Liver (tissue), 8 donors: ENCODE measurements at regions not wholly inside any gene's neighbourhood (a gene's known extent, or its start where the extent isn't known, plus 50 kb on each side); places are given as distances from the start of the nearest gene placed in this dataset.

ENCODE experiments used
- DNase-seq: peaks from one replicate; pipeline ENCODE4 v3.0.0-alpha.2; 2017; ENCODE audit warnings: low spot score
- H3K27ac ChIP-seq, 2 donors: one replicate each; pipeline ENCODE4 v1.7.0; 2013; ENCODE audit warnings: inconsistent platforms in 2 of 2, low read length in 2 of 2, control low read depth in 1 of 2, low read depth in 1 of 2, mild to moderate bottlenecking in 1 of 2
- H3K27me3 ChIP-seq, 4 donors: one replicate each; pipeline versions ENCODE4 v1.6.1 to v1.7.0; 2013; ENCODE audit warnings: low read length in 3 of 4, inconsistent platforms in 1 of 4, mild to moderate bottlenecking in 1 of 4, moderate library complexity in 1 of 4; ENCODE audit not compliant: control insufficient read depth in 4 of 4, insufficient read depth in 4 of 4
- H3K36me3 ChIP-seq, 4 donors: one replicate each; pipeline versions ENCODE4 v1.6.1 to v1.7.0; 2013; ENCODE audit warnings: low read length in 3 of 4, mild to moderate bottlenecking in 3 of 4, low read depth in 1 of 4, moderate library complexity in 1 of 4; ENCODE audit not compliant: control insufficient read depth in 4 of 4, insufficient read depth in 3 of 4
- H3K4me1 ChIP-seq, 4 donors: one replicate each; pipeline versions ENCODE4 v1.6.1 to v1.7.0; 2013; ENCODE audit warnings: low read length in 3 of 4, mild to moderate bottlenecking in 3 of 4, moderate library complexity in 1 of 4; ENCODE audit not compliant: control insufficient read depth in 4 of 4, insufficient read depth in 4 of 4
- H3K4me3 ChIP-seq, 3 donors: one replicate each; pipeline versions ENCODE4 v1.6.1 to v1.7.0; 2013; ENCODE audit warnings: low read length in 3 of 3, control low read depth in 1 of 3, low read depth in 1 of 3, mild to moderate bottlenecking in 1 of 3
- H3K9ac ChIP-seq, 2 donors: one replicate each; pipeline ENCODE4 v1.7.0; 2013; ENCODE audit warnings: low read length in 2 of 2, mild to moderate bottlenecking in 2 of 2, moderate library complexity in 2 of 2, control low read depth in 1 of 2, low read depth in 1 of 2
- H3K9me3 ChIP-seq, 4 donors: one replicate each; pipeline versions ENCODE4 v1.6.1 to v1.7.0; 2013; ENCODE audit warnings: low read length in 3 of 4; ENCODE audit not compliant: control insufficient read depth in 4 of 4
- EGR1 ChIP-seq, 2 donors: IDR thresholded peaks; 2 replicates each; pipeline ENCODE4 v1.6.1; 2016 to 2018; ENCODE audit warnings: antibody characterized with exemption in 2 of 2, low read depth in 2 of 2
- FOXA1 ChIP-seq: IDR thresholded peaks from 2 replicates; pipeline ENCODE4 v1.6.1; 2016; ENCODE audit warnings: antibody characterized with exemption
- FOXA2 ChIP-seq: IDR thresholded peaks from 2 replicates; pipeline ENCODE4 v1.6.1; 2016; ENCODE audit warnings: antibody characterized with exemption
- GABPA ChIP-seq, 2 donors: IDR thresholded peaks in 1 of 2; conservative IDR thresholded peaks in 1 of 2; 2 replicates each; pipeline ENCODE4 v1.6.1; 2016; ENCODE audit warnings: antibody characterized with exemption in 2 of 2, mild to moderate bottlenecking in 1 of 2, moderate library complexity in 1 of 2
- HNF4A ChIP-seq, 2 donors: conservative IDR thresholded peaks; 2 replicates each; pipeline ENCODE4 v1.6.1; 2016; ENCODE audit warnings: antibody characterized with exemption in 2 of 2, mild to moderate bottlenecking in 2 of 2
- HNF4G ChIP-seq: IDR thresholded peaks from 2 replicates; pipeline ENCODE4 v1.6.1; 2016; ENCODE audit warnings: antibody characterized with exemption
- JUND ChIP-seq, 2 donors: IDR thresholded peaks; 2 replicates each; pipeline ENCODE4 v1.6.1; 2016; ENCODE audit warnings: antibody characterized with exemption in 2 of 2
- NR2F2 ChIP-seq: IDR thresholded peaks from 2 replicates; pipeline ENCODE4 v1.6.1; 2016; ENCODE audit warnings: antibody characterized with exemption
- RAD21 ChIP-seq, 2 donors: IDR thresholded peaks; 2 replicates each; pipeline ENCODE4 v1.6.1; 2016; ENCODE audit warnings: antibody characterized with exemption in 2 of 2, mild to moderate bottlenecking in 2 of 2
- RXRA ChIP-seq, 2 donors: IDR thresholded peaks; 2 replicates each; pipeline ENCODE4 v1.6.1; 2017 to 2018; ENCODE audit warnings: antibody characterized with exemption in 2 of 2, mild to moderate bottlenecking in 1 of 2
- TAF1 ChIP-seq: conservative IDR thresholded peaks from 2 replicates; pipeline ENCODE4 v1.6.1; 2016; ENCODE audit warnings: antibody characterized with exemption, mild to moderate bottlenecking
- YY1 ChIP-seq: IDR thresholded peaks from 2 replicates; pipeline ENCODE4 v1.6.1; 2016; ENCODE audit warnings: antibody characterized with exemption, mild to moderate bottlenecking
- WGBS: extraction: QIAGEN DNeasy Blood & Tissue Kit; methylation state at CpG from one replicate; pipeline ENCODE4 v1.1.7; 2013; 5-methylcytosine and 5-hydroxymethylcytosine counted together
- TF ChIP-seq, protein P1 (sequence below): IDR thresholded peaks from 2 replicates; pipeline ENCODE4 v1.6.1; 2016; ENCODE audit warnings: antibody characterized with exemption
- TF ChIP-seq, protein P2 (sequence below): IDR thresholded peaks from 2 replicates; pipeline ENCODE4 v1.6.1; 2016; ENCODE audit warnings: antibody characterized with exemption, mild to moderate bottlenecking
- TF ChIP-seq, protein P3 (sequence below): IDR thresholded peaks from 2 replicates; pipeline ENCODE4 v1.6.1; 2016; ENCODE audit warnings: antibody characterized with exemption
- TF ChIP-seq, protein P4 (sequence below): IDR thresholded peaks from 2 replicates; pipeline ENCODE4 v1.6.1; 2016; ENCODE audit warnings: antibody characterized with exemption
- TF ChIP-seq, protein P5 (sequence below): fragments of 150-350 bp; IDR thresholded peaks from 2 replicates; pipeline ENCODE4 v1.5.1; 2017; ENCODE audit warnings: improper control_type of control experiment, low read depth, low read length; ENCODE audit not compliant: missing input control
- donor health status: healthy.
- donor health status: healthy.
- donor health status: healthy.
- donor health status: healthy.
- donor health status: healthy.

DNA sequence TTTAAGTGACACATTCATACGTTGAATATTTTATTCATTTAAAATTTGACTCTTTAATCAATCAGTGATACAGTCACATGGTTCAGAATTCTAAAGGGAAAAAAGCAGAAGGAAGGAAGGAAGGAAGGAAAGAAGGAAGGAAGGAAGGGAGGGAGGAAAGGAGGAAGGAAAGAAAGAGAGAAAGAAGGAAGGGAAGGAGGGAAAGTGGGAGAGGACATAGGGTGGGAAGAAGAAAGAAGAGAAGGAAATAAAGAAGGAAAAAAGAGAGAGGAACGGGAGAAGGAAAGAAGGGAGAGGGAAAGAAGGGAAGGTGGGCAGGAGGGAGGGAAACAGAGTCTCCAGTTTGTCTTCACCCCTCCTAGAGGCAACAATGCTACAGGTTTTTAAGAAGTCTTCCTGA, 518.6 kb downstream of the MIAT start:
- H3K9me3 ChIP-seq = no peaks in the 10 kb centered on the region
- H3K27me3 ChIP-seq = peaks cover 0 to 5% (median 0%) of the 10 kb centered on the region in 4 donors
- H3K36me3 ChIP-seq = no peaks in the 10 kb centered on the region
- TF ChIP-seq FOXA2 = no peak
- no peak for TF ChIP-seq HNF4A (conservative IDR thresholded peaks at IDR 0.05)
- TF ChIP-seq, protein P1, sequence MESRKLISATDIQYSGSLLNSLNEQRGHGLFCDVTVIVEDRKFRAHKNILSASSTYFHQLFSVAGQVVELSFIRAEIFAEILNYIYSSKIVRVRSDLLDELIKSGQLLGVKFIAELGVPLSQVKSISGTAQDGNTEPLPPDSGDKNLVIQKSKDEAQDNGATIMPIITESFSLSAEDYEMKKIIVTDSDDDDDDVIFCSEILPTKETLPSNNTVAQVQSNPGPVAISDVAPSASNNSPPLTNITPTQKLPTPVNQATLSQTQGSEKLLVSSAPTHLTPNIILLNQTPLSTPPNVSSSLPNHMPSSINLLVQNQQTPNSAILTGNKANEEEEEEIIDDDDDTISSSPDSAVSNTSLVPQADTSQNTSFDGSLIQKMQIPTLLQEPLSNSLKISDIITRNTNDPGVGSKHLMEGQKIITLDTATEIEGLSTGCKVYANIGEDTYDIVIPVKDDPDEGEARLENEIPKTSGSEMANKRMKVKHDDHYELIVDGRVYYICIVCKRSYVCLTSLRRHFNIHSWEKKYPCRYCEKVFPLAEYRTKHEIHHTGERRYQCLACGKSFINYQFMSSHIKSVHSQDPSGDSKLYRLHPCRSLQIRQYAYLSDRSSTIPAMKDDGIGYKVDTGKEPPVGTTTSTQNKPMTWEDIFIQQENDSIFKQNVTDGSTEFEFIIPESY = no peak
- no peak for TF ChIP-seq TAF1
- TF ChIP-seq FOXA1 = no peak
- no peak for TF ChIP-seq EGR1 (IDR thresholded peaks at IDR 0.05; ENCODE audit: low read depth in 2 of 2)
- no peak for TF ChIP-seq HNF4G
- no peak for TF ChIP-seq JUND (IDR thresholded peaks at IDR 0.05)
- no peak for TF ChIP-seq GABPA (IDR thresholded peaks at IDR 0.05 in 1 of 2, conservative IDR thresholded peaks at IDR 0.05 in 1 of 2)
- no peak for TF ChIP-seq NR2F2
- TF ChIP-seq RAD21 (IDR thresholded peaks at IDR 0.05) = no peak
- TF ChIP-seq RXRA (IDR thresholded peaks at IDR 0.05) = no peak
- TF ChIP-seq, protein P2, sequence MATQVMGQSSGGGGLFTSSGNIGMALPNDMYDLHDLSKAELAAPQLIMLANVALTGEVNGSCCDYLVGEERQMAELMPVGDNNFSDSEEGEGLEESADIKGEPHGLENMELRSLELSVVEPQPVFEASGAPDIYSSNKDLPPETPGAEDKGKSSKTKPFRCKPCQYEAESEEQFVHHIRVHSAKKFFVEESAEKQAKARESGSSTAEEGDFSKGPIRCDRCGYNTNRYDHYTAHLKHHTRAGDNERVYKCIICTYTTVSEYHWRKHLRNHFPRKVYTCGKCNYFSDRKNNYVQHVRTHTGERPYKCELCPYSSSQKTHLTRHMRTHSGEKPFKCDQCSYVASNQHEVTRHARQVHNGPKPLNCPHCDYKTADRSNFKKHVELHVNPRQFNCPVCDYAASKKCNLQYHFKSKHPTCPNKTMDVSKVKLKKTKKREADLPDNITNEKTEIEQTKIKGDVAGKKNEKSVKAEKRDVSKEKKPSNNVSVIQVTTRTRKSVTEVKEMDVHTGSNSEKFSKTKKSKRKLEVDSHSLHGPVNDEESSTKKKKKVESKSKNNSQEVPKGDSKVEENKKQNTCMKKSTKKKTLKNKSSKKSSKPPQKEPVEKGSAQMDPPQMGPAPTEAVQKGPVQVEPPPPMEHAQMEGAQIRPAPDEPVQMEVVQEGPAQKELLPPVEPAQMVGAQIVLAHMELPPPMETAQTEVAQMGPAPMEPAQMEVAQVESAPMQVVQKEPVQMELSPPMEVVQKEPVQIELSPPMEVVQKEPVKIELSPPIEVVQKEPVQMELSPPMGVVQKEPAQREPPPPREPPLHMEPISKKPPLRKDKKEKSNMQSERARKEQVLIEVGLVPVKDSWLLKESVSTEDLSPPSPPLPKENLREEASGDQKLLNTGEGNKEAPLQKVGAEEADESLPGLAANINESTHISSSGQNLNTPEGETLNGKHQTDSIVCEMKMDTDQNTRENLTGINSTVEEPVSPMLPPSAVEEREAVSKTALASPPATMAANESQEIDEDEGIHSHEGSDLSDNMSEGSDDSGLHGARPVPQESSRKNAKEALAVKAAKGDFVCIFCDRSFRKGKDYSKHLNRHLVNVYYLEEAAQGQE = no peak
- TF ChIP-seq, protein P3, sequence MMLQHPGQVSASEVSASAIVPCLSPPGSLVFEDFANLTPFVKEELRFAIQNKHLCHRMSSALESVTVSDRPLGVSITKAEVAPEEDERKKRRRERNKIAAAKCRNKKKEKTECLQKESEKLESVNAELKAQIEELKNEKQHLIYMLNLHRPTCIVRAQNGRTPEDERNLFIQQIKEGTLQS = no peak
- TF ChIP-seq, protein P4, sequence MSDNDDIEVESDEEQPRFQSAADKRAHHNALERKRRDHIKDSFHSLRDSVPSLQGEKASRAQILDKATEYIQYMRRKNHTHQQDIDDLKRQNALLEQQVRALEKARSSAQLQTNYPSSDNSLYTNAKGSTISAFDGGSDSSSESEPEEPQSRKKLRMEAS = no peak
- DNase-seq = no peak
- H3K27ac ChIP-seq = no peak overlapping the region
- H3K4me3 ChIP-seq = no peak overlapping the region
- no peaks in the 10 kb centered on the region for H3K4me1 ChIP-seq
- H3K9ac ChIP-seq = no peak overlapping the region
- WGBS = 48% methylated on average over 2 of the region's 2 CpGs

DNA sequence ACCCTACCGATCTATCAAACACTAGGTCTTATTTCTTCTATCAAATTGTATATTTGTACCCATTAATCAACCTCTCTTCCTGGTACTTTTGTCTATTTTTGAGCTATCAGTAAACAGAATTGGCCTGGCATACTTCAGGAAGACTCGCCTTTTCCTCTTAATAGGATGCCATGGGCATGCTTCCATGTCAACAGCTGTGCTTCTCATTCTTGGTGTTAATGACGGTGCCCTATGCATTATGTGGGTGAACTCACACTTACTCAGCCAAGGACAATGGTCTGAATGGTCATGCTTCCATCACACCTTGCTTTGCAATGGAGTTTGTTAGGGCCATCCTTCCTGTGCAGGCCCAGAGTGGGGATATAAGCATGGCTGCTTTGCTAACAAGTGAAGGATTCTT, 521.8 kb downstream of the MIAT start:
- no peak overlapping the region for H3K4me3 ChIP-seq

More for the DNA sequence above, 521.8 kb downstream of the MIAT start:
- DNase-seq = no peak
- no peaks in the 10 kb centered on the region for H3K9me3 ChIP-seq
- H3K27me3 ChIP-seq = peaks cover 0 to 5% (median 2%) of the 10 kb centered on the region in 4 donors
- WGBS = 86% methylated on average over 3 of the region's 3 CpGs
- no peaks in the 10 kb centered on the region for H3K4me1 ChIP-seq
- no peaks in the 10 kb centered on the region for H3K36me3 ChIP-seq
- no peak overlapping the region for H3K27ac ChIP-seq
- TF ChIP-seq FOXA2 (no peak), YY1 (no peak), EGR1 (IDR thresholded peaks at IDR 0.05; ENCODE audit: low read depth in 2 of 2) (no peak), HNF4A (conservative IDR thresholded peaks at IDR 0.05) (no peak), RAD21 (IDR thresholded peaks at IDR 0.05) (no peak), GABPA (IDR thresholded peaks at IDR 0.05 in 1 of 2, conservative IDR thresholded peaks at IDR 0.05 in 1 of 2) (no peak), NR2F2 (no peak), RXRA (IDR thresholded peaks at IDR 0.05) (no peak), TAF1 (no peak)
- TF ChIP-seq, protein P1 = no peak
- TF ChIP-seq, protein P2 = no peak
- TF ChIP-seq, protein P5, sequence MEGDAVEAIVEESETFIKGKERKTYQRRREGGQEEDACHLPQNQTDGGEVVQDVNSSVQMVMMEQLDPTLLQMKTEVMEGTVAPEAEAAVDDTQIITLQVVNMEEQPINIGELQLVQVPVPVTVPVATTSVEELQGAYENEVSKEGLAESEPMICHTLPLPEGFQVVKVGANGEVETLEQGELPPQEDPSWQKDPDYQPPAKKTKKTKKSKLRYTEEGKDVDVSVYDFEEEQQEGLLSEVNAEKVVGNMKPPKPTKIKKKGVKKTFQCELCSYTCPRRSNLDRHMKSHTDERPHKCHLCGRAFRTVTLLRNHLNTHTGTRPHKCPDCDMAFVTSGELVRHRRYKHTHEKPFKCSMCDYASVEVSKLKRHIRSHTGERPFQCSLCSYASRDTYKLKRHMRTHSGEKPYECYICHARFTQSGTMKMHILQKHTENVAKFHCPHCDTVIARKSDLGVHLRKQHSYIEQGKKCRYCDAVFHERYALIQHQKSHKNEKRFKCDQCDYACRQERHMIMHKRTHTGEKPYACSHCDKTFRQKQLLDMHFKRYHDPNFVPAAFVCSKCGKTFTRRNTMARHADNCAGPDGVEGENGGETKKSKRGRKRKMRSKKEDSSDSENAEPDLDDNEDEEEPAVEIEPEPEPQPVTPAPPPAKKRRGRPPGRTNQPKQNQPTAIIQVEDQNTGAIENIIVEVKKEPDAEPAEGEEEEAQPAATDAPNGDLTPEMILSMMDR = no peak
- TF ChIP-seq, protein P4 = no peak
- H3K9ac ChIP-seq = no peak overlapping the region
